Gastrocnemius medialis (tissue), 4 donors: ENCODE measurements at regions not wholly inside any gene's neighbourhood (a gene's known extent, or its start where the extent isn't known, plus 50 kb on each side); places are given as distances from the start of the nearest gene placed in this dataset.

Experiments used
- ATAC-seq, 2 donors: fragments of 150-250 bp; one replicate each; pipeline ENCODE4 v1.9.1; 2016
- DNase-seq, 2 donors: peaks; one replicate each; pipeline ENCODE4 v3.0.0-alpha.2; 2019
- H3K27ac ChIP-seq, 4 donors: fragments of 200-600 bp; sonication (generic); 1 replicate in 1 of 4; 2 replicates in 3 of 4; pipeline ENCODE4 v1.5.1; 2016 to 2018; ENCODE audit warnings: mild to moderate bottlenecking in 2 of 4, moderate library complexity in 1 of 4
- H3K27me3 ChIP-seq, 3 donors: fragments of 200-600 bp; sonication (generic) in 2 of 3; 1 replicate in 1 of 3; 2 replicates in 2 of 3; pipeline versions ENCODE4 v1.5.1 to v1.6.0; 2016 to 2019; ENCODE audit warnings: mild to moderate bottlenecking in 1 of 3, moderate library complexity in 1 of 3
- H3K36me3 ChIP-seq, 2 donors: fragments of 200-600 bp; sonication (generic) in 1 of 2; one replicate each; pipeline ENCODE4 v1.5.1; 2017 to 2018
- H3K4me1 ChIP-seq, 2 donors: fragments of 200-600 bp; sonication (generic) in 1 of 2; one replicate each; pipeline ENCODE4 v1.5.1; 2016 to 2017; ENCODE audit warnings: mild to moderate bottlenecking in 2 of 2
- H3K4me3 ChIP-seq, 4 donors: fragments of 200-600 bp; sonication (generic) in 3 of 4; 1 replicate in 1 of 4; 2 replicates in 3 of 4; pipeline ENCODE4 v1.5.1; 2016 to 2019; ENCODE audit warnings: mild to moderate bottlenecking in 2 of 4
- H3K9me3 ChIP-seq, 3 donors: fragments of 200-600 bp; sonication (generic) in 2 of 3; 1 replicate in 1 of 3; 2 replicates in 2 of 3; pipeline ENCODE4 v1.5.1; 2016 to 2019
- CTCF ChIP-seq, 5 experiments: fragments of 450-650 bp in 3 of 5; fragments of 200-600 bp in 2 of 5; sonication (generic) in 2 of 5; IDR thresholded peaks in 4 of 5; conservative IDR thresholded peaks in 1 of 5; 1 replicate in 4 of 5; 2 replicates in 1 of 5; pipeline ENCODE4 v1.5.1; 2016 to 2019; ENCODE audit warnings: antibody characterized with exemption in 5 of 5, mild to moderate bottlenecking in 3 of 5, moderate library complexity in 3 of 5
- POLR2A ChIP-seq, 2 donors: fragments of 450-650 bp; IDR thresholded peaks; one replicate each; pipeline ENCODE4 v1.6.1; 2017; ENCODE audit warnings: antibody characterized with exemption in 2 of 2, mild to moderate bottlenecking in 2 of 2, moderate library complexity in 2 of 2
- in situ Hi-C, 4 donors: fragments of 200-750 bp; cut with MboI; loops; one replicate each; pipeline versions ENCODE4 v1.15.0 to v1.8.0; 2017; ENCODE audit warnings: low sequenced_read_pairs in 4 of 4
- intact Hi-C: fragments of 100-400 bp; cut with DNase I; formaldehyde crosslinking; loops from one replicate; pipeline ENCODE4 v1.15.1; 2023; ENCODE audit warnings: low total_unique reads

GRCh38 chr7:51459809-51460208, 143.2 kb upstream of the COBL start:
- Histone ChIP-seq H3K9me3 (no peaks in the 10 kb centered on the region), H3K27me3 (no peaks in the 10 kb centered on the region), H3K4me1 (no peaks in the 10 kb centered on the region), H3K4me3 (no peak overlapping the region), H3K36me3 (no peaks in the 10 kb centered on the region), H3K27ac (no peak overlapping the region)
- no peak for TF ChIP-seq CTCF (IDR thresholded peaks at IDR 0.05 in 4 of 5, conservative IDR thresholded peaks at IDR 0.05 in 1 of 5)
- TF ChIP-seq POLR2A (IDR thresholded peaks at IDR 0.05) = no peak
- ATAC-seq (no peak), DNase-seq (no peak)
- in situ Hi-C loops = no loop called here
- intact Hi-C loops = no loop called here

- Histone ChIP-seq H3K27me3 (no peaks in the 10 kb centered on the region), H3K27ac (no peak overlapping the region), H3K9me3 (no peaks in the 10 kb centered on the region), H3K4me3 (no peak overlapping the region), H3K4me1 (no peaks in the 10 kb centered on the region), H3K36me3 (no peaks in the 10 kb centered on the region)
- DNase-seq = no peak
- TF ChIP-seq POLR2A (IDR thresholded peaks at IDR 0.05) (no peak), CTCF (IDR thresholded peaks at IDR 0.05 in 4 of 5, conservative IDR thresholded peaks at IDR 0.05 in 1 of 5) (no peak)
- in situ Hi-C loops = no loop called here
- intact Hi-C loops = no loop called here
- ATAC-seq = no peak
These were observed 142.1 kb upstream of the COBL start for GRCh38 chr7:51458693-51459092.

- Histone ChIP-seq H3K4me1 (no peaks in the 10 kb centered on the region), H3K36me3 (no peaks in the 10 kb centered on the region), H3K27ac (no peak overlapping the region), H3K9me3 (no peaks in the 10 kb centered on the region), H3K4me3 (no peak overlapping the region), H3K27me3 (no peaks in the 10 kb centered on the region)
- TF ChIP-seq CTCF (IDR thresholded peaks at IDR 0.05 in 4 of 5, conservative IDR thresholded peaks at IDR 0.05 in 1 of 5) (no peak), POLR2A (IDR thresholded peaks at IDR 0.05) (no peak)
- in situ Hi-C loops (no loop called here), intact Hi-C loops (no loop called here)
- DNase-seq (no peak), ATAC-seq (no peak)
These were observed 140.5 kb upstream of the COBL start for GRCh38 chr7:51457079-51457478.

- intact Hi-C loops = no loop called here
These were observed 139.9 kb upstream of the COBL start for GRCh38 chr7:51456431-51457060.

More at GRCh38 chr7:51456431-51457060, 139.9 kb upstream of the COBL start:
- ATAC-seq (no peak), DNase-seq (no peak)
- no peaks in the 10 kb centered on the region for H3K36me3 ChIP-seq
- H3K27me3 ChIP-seq = no peaks in the 10 kb centered on the region
- in situ Hi-C loops = no loop called here
- no peak overlapping the region for H3K4me3 ChIP-seq
- H3K9me3 ChIP-seq = no peaks in the 10 kb centered on the region
- no peaks in the 10 kb centered on the region for H3K4me1 ChIP-seq
- H3K27ac ChIP-seq = no peak overlapping the region
- no peak for TF ChIP-seq CTCF (IDR thresholded peaks at IDR 0.05 in 4 of 5, conservative IDR thresholded peaks at IDR 0.05 in 1 of 5)
